ENCODE measurements at regions not wholly inside any gene's neighbourhood (a gene's known extent, or its start where the extent isn't known, plus 50 kb on each side); places are given as distances from the start of the nearest gene placed in this dataset.

- no peak for DNase-seq
Measured at GRCh38 chr14:97312910-97313309, 515.7 kb downstream of the VRK1 start.

GRCh38 chr14:97315790-97316189, 518.6 kb downstream of the VRK1 start:
- DNase-seq = no peak

GRCh38 chr14:97318380-97318779, 521.2 kb downstream of the VRK1 start:
- no peak for DNase-seq

- no peak for DNase-seq
Measured at GRCh38 chr14:97319691-97320090, 522.5 kb downstream of the VRK1 start.

GRCh38 chr14:97328743-97329142, 531.6 kb downstream of the VRK1 start:
- DNase-seq = no peak

GRCh38 chr14:97329701-97330100, 532.5 kb downstream of the VRK1 start:
- DNase-seq = no peak

- no peak for DNase-seq
Measured at GRCh38 chr14:97331058-97331457, 533.9 kb downstream of the VRK1 start.

GRCh38 chr14:97331526-97331925, 534.3 kb downstream of the VRK1 start:
- no peak for DNase-seq

- DNase-seq = no peak
Measured at GRCh38 chr14:97336179-97336578, 539.0 kb downstream of the VRK1 start.

GRCh38 chr14:97336816-97337215, 539.6 kb downstream of the VRK1 start:
- DNase-seq = no peak

- no peak for DNase-seq
Measured at GRCh38 chr14:97337267-97337666, 540.1 kb downstream of the VRK1 start.

- no peak for DNase-seq
Measured at GRCh38 chr14:97337670-97338069, 540.5 kb downstream of the VRK1 start.

GRCh38 chr14:97344666-97345065, 547.5 kb downstream of the VRK1 start:
- no peak for DNase-seq

- no peak for DNase-seq
Measured at GRCh38 chr14:97346675-97347074, 549.5 kb downstream of the VRK1 start.

- no peak for DNase-seq
Measured at GRCh38 chr14:97349463-97349862, 552.3 kb downstream of the VRK1 start.

GRCh38 chr14:97349946-97350345, 552.8 kb downstream of the VRK1 start:
- DNase-seq = no peak

- DNase-seq = no peak
Measured at GRCh38 chr14:97350415-97350814, 553.2 kb downstream of the VRK1 start.

- DNase-seq = no peak
Measured at GRCh38 chr14:97350894-97351731, 553.9 kb downstream of the VRK1 start.

GRCh38 chr14:97353102-97353501, 555.9 kb downstream of the VRK1 start:
- no peak for DNase-seq

- DNase-seq = no peak
Measured at GRCh38 chr14:97354119-97354722, 557.0 kb downstream of the VRK1 start.

GRCh38 chr14:97359341-97359740, 562.2 kb downstream of the VRK1 start:
- DNase-seq = no peak

- DNase-seq = no peak
Measured at GRCh38 chr14:97361181-97361580, 564.0 kb downstream of the VRK1 start.

GRCh38 chr14:97361958-97362357, 564.8 kb downstream of the VRK1 start:
- no peak for DNase-seq

- no peak for DNase-seq
Measured at GRCh38 chr14:97366400-97366799, 569.2 kb downstream of the VRK1 start.

GRCh38 chr14:97367278-97367677, 570.1 kb downstream of the VRK1 start:
- no peak for DNase-seq
